HepG2 (cell line): ENCODE measurements at regions not wholly inside any gene's neighbourhood (a gene's known extent, or its start where the extent isn't known, plus 50 kb on each side); places are given as distances from the start of the nearest gene placed in this dataset.

Source experiments
- ATAC-seq: fragments of 200-7000 bp; cut with Tn5 transposase; 3 replicates; pipeline ENCODE4 v1.9.1; 2020; ENCODE audit warnings: mild to moderate bottlenecking, moderate library complexity
- BruUV-seq: library from RNA; stranded (reverse); fragments of 400-500 nt; replicated peaks from 2 replicates; lab custom pipeline; 2021; lab: Mats Ljungman, UMichigan
- CTCF ChIA-PET: fragments of 300-600 bp; formaldehyde crosslinking; extraction: SDS; loops from one replicate; lab custom pipeline; 2021; ENCODE audit warnings: low total read pairs, inconsistent platforms, low intra/inter-chr PET ratio; lab: Yijun Ruan, JAX
- POLR2A ChIA-PET: fragments of 350-600 bp; sonication (Branson Sonifier 250); formaldehyde crosslinking; loops from one replicate; lab custom pipeline; 2020; ENCODE audit warnings: antibody characterized with exemption, inconsistent platforms; lab: Yijun Ruan, JAX
- DNase-seq: peaks from one replicate; pipeline ENCODE4 v3.0.0-alpha.2; 2015; ENCODE audit warnings: low spot score
- FAIRE-seq: peaks from 3 replicates; lab custom pipeline; 2011; peaks lifted over from hg19 to GRCh38; lab: Jason Lieb, UNC
- H2AFZ ChIP-seq: one replicate; pipeline ENCODE4 v1.6.1; 2011; ENCODE audit warnings: low read length, inconsistent platforms
- H3K27ac ChIP-seq: fragments of 300-600 bp; 3 replicates; pipeline ENCODE4 v1.8.0; 2011; ENCODE audit warnings: mixed run types, mild to moderate bottlenecking, mixed read lengths, low read length, inconsistent platforms; ENCODE audit not compliant: insufficient read depth; ENCODE audit errors: extremely low read length
- H3K27me3 ChIP-seq, 2 experiments: fragments of 200-600 bp in 1 of 2; 2 replicates in 1 of 2; 3 replicates in 1 of 2; pipeline versions ENCODE4 v1.6.0 to v1.8.0; 2011; ENCODE audit warnings: low read length in 2 of 2, mild to moderate bottlenecking in 2 of 2, moderate library complexity in 2 of 2, inconsistent platforms in 1 of 2; ENCODE audit not compliant: insufficient read depth in 2 of 2, control insufficient read depth in 1 of 2
- H3K36me3 ChIP-seq, 2 experiments: fragments of 200-600 bp in 1 of 2; replicated peaks in 1 of 2; 2 replicates in 1 of 2; 3 replicates in 1 of 2; pipeline versions ENCODE4 v1.5.1 to v1.8.0; 2011; ENCODE audit warnings: low read length in 2 of 2, inconsistent platforms in 1 of 2; ENCODE audit not compliant: insufficient read depth in 2 of 2, control insufficient read depth in 1 of 2
- H3K4me1 ChIP-seq: 2 replicates; pipeline ENCODE4 v1.5.1; 2012; ENCODE audit warnings: low read length, inconsistent platforms; ENCODE audit not compliant: insufficient read depth
- H3K4me2 ChIP-seq: 2 replicates; pipeline ENCODE4 v1.6.0; 2011; ENCODE audit warnings: low read depth, low read length, inconsistent platforms
- H3K4me3 ChIP-seq, 3 experiments: fragments of 200-600 bp in 1 of 3; sonication (generic), shearing (Covaris generic) in 1 of 3; replicated peaks in 1 of 3; 2 replicates each; pipeline ENCODE4 v1.5.1; 2011 to 2016; ENCODE audit warnings: low read length in 3 of 3, inconsistent platforms in 2 of 3, low read depth in 2 of 3, mild to moderate bottlenecking in 2 of 3, control low read depth in 1 of 3, mixed read lengths in 1 of 3; ENCODE audit not compliant: insufficient read depth in 1 of 3
- H3K79me2 ChIP-seq: one replicate; pipeline ENCODE4 v1.6.1; 2011; ENCODE audit warnings: low read length, inconsistent platforms; ENCODE audit not compliant: insufficient read depth
- H3K9ac ChIP-seq: 2 replicates; pipeline ENCODE4 v1.6.0; 2011; ENCODE audit warnings: mild to moderate bottlenecking, low read depth, low read length, inconsistent platforms; ENCODE audit not compliant: insufficient read depth
- H3K9me3 ChIP-seq: 2 replicates; pipeline ENCODE4 v1.5.1; 2012; ENCODE audit warnings: mild to moderate bottlenecking, low read length
- H4K20me1 ChIP-seq: 2 replicates; pipeline ENCODE4 v1.6.0; 2011; ENCODE audit warnings: inconsistent platforms, mild to moderate bottlenecking, low read length, moderate library complexity; ENCODE audit not compliant: insufficient read depth
- E2F2 ChIP-seq: sonication (generic); formaldehyde crosslinking; IDR thresholded peaks from 2 replicates; pipeline ENCODE4 v1.4.0; 2020; ENCODE audit warnings: missing genetic modification reagents, borderline replicate concordance
- EZH2 ChIP-seq: conservative IDR thresholded peaks from 2 replicates; pipeline ENCODE4 v1.6.1; 2012; ENCODE audit warnings: mild to moderate bottlenecking, low read depth, low read length, moderate library complexity
- HOXA9 ChIP-seq: sonication (generic); formaldehyde crosslinking; IDR thresholded peaks from 2 replicates; pipeline ENCODE4 v1.8.1; 2022; ENCODE audit warnings: missing genetic modification reagents, mild to moderate bottlenecking, moderate library complexity, borderline replicate concordance
- KMT2B ChIP-seq: IDR thresholded peaks from 2 replicates; pipeline ENCODE4 v1.6.1; 2016; ENCODE audit warnings: missing genetic modification reagents, missing compliant biosample characterization
- NONO ChIP-seq, 2 experiments: fragments of 450-650 bp in 1 of 2; sonication (generic) in 1 of 2; formaldehyde crosslinking in 1 of 2; IDR thresholded peaks in 1 of 2; conservative IDR thresholded peaks in 1 of 2; 2 replicates each; pipeline versions ENCODE4 v1.6.1 to v1.8.0; 2017 to 2022; ENCODE audit warnings: mild to moderate bottlenecking in 1 of 2, missing genetic modification reagents in 1 of 2, moderate library complexity in 1 of 2
- PHF20 ChIP-seq: sonication (generic); formaldehyde crosslinking; IDR thresholded peaks from 2 replicates; pipeline ENCODE4 v1.5.0; 2020; ENCODE audit warnings: mild to moderate bottlenecking, missing genetic modification reagents
- RBM22 ChIP-seq: fragments of 200-400 bp; formaldehyde crosslinking; optimal IDR thresholded peaks from 2 replicates; pipeline ENCODE3; 2017; ENCODE audit warnings: mild to moderate bottlenecking, low read length, moderate library complexity
- RELA ChIP-seq: sonication (generic); formaldehyde crosslinking; IDR thresholded peaks from 2 replicates; pipeline ENCODE4 v1.4.0; 2020; ENCODE audit warnings: missing genetic modification reagents
- TBX2 ChIP-seq: sonication (generic); formaldehyde crosslinking; IDR thresholded peaks from 2 replicates; pipeline ENCODE4 v1.5.0; 2020; ENCODE audit warnings: missing genetic modification reagents, mild to moderate bottlenecking, borderline replicate concordance
- TEAD2 ChIP-seq: sonication (generic); formaldehyde crosslinking; IDR thresholded peaks from 2 replicates; pipeline ENCODE4 v1.9.0; 2021; ENCODE audit warnings: missing genetic modification reagents
- ZBTB7A ChIP-seq: sonication (generic); formaldehyde crosslinking; IDR thresholded peaks from 2 replicates; pipeline ENCODE4 v1.8.0; 2022; ENCODE audit warnings: mild to moderate bottlenecking, missing genetic modification reagents
- ZNF282 ChIP-seq: fragments of 450-650 bp; IDR thresholded peaks from 2 replicates; pipeline ENCODE4 v1.6.1; 2018; ENCODE audit not compliant: partially characterized antibody
- ZNF331 ChIP-seq: sonication (generic); formaldehyde crosslinking; IDR thresholded peaks from 2 replicates; pipeline ENCODE4 v1.4.0; 2020; ENCODE audit warnings: missing genetic modification reagents
- ZNF598 ChIP-seq: sonication (generic); formaldehyde crosslinking; IDR thresholded peaks from 2 replicates; pipeline ENCODE4 v1.5.1; 2020; ENCODE audit warnings: mild to moderate bottlenecking, missing genetic modification reagents, borderline replicate concordance
- ZNF879 ChIP-seq: sonication (generic); formaldehyde crosslinking; IDR thresholded peaks from 2 replicates; pipeline ENCODE4 v1.8.1; 2023; ENCODE audit warnings: missing genetic modification reagents
- WGBS: methylation state at CpG from one replicate; pipeline ENCODE4 v1.1.6; 2017; ENCODE audit warnings: low lambda C conversion rate; 5-methylcytosine and 5-hydroxymethylcytosine counted together
- in situ Hi-C: cut with HindIII; loops from 2 replicates; pipeline ENCODE4 v1.10.0; 2017; ENCODE audit warnings: low pct_unique_long_range_greater_than_20kb; ENCODE audit not compliant: extremely low pct_ligation_motif_present
- intact Hi-C: fragments of 100-400 bp; cut with micrococcal nuclease; formaldehyde crosslinking; loops from one replicate; pipeline ENCODE4 v1.10.0; 2022; ENCODE audit not compliant: unreplicated experiment
- TF ChIP-seq, protein P1 (sequence below): fragments of 450-650 bp; IDR thresholded peaks from 2 replicates; pipeline ENCODE4 v1.6.1; 2016

- TF ChIP-seq PHF20 (CRISPR knock-in tag), result no peak
- TF ChIP-seq ZNF879 (CRISPR knock-in tag), result no peak
- no peak for TF ChIP-seq RELA (CRISPR knock-in tag)
Observed at GRCh38 chr2:3110994-3111666, 266.5 kb downstream of the EIPR1 start (continued).

GRCh38 chr2:3110555-3110954, 267.1 kb downstream of the EIPR1 start:
- no peaks in the 10 kb centered on the region for H3K79me2 ChIP-seq
- 70% methylated on average over 3 of the region's 3 CpGs for WGBS
- no peaks in the 10 kb centered on the region for H3K4me1 ChIP-seq
- H3K36me3 ChIP-seq, result no peaks in the 10 kb centered on the region
- ChIA-PET CTCF (no interaction called here), POLR2A (no interaction called here)
- H3K9me3 ChIP-seq, result no peaks in the 10 kb centered on the region
- BruUV-seq, result no TSS peak
- no peak overlapping the region for H3K27ac ChIP-seq
- H3K4me2 ChIP-seq, result no peak overlapping the region
- H3K4me3 ChIP-seq, result no peak overlapping the region
- intact Hi-C loops (no loop called here), in situ Hi-C loops (no loop called here)
- H2AFZ ChIP-seq, result no peak overlapping the region
- TF ChIP-seq NONO (IDR thresholded peaks at IDR 0.05) (no peak), NONO (CRISPR knock-in tag; conservative IDR thresholded peaks at IDR 0.05) (0 out of 2 replicates have a peak, but pooled peaks have one; percentile 21), ZBTB7A (CRISPR knock-in tag) (peak; percentile 59; the same call in 1 of the 2 replicates), HOXA9 (0 out of 2 replicates have a peak, but pooled peaks have one; percentile 34), E2F2 (CRISPR knock-in tag) (no peak), KMT2B (CRISPR knock-in tag) (no peak), EZH2 (no peak), TBX2 (CRISPR knock-in tag) (no peak), TEAD2 (CRISPR knock-in tag) (no peak), RBM22 (no peak), ZNF282 (peak; percentile 63), ZNF331 (no peak), ZNF598 (CRISPR knock-in tag) (no peak)
- TF ChIP-seq, protein P1, sequence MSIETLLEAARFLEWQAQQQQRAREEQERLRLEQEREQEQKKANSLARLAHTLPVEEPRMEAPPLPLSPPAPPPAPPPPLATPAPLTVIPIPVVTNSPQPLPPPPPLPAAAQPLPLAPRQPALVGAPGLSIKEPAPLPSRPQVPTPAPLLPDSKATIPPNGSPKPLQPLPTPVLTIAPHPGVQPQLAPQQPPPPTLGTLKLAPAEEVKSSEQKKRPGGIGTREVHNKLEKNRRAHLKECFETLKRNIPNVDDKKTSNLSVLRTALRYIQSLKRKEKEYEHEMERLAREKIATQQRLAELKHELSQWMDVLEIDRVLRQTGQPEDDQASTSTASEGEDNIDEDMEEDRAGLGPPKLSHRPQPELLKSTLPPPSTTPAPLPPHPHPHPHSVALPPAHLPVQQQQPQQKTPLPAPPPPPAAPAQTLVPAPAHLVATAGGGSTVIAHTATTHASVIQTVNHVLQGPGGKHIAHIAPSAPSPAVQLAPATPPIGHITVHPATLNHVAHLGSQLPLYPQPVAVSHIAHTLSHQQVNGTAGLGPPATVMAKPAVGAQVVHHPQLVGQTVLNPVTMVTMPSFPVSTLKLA, result peak; percentile 99
- no peak overlapping the region for H3K9ac ChIP-seq
- ATAC-seq (no peak), FAIRE-seq (no peak), DNase-seq (no peak)
- 0 out of 5 replicates have a peak, but pooled peaks cover 0 to 3% of the 10 kb centered on the region in 2 experiments for H3K27me3 ChIP-seq
- no peaks in the 10 kb centered on the region for H4K20me1 ChIP-seq
